Epithelial cell of esophagus (primary cell): ENCODE measurements at regions not wholly inside any gene's neighbourhood (a gene's known extent, or its start where the extent isn't known, plus 50 kb on each side); places are given as distances from the start of the nearest gene placed in this dataset.

ENCODE experiments used
- DNase-seq: peaks from one replicate; pipeline ENCODE4 v3.0.0; 2010; ENCODE audit warnings: low read depth
- H3K4me3 ChIP-seq: 2 replicates; pipeline ENCODE4 v1.5.1; 2011; ENCODE audit warnings: mild to moderate bottlenecking, low read length, control low read depth
- CTCF ChIP-seq: IDR thresholded peaks from 2 replicates; pipeline ENCODE4 v1.5.1; 2011; ENCODE audit warnings: low read depth, mild to moderate bottlenecking, low read length, control low read depth, inconsistent platforms; ENCODE audit not compliant: insufficient read depth; ENCODE audit errors: missing control alignments

- TF ChIP-seq CTCF = no peak
- DNase-seq = peak; percentile 27
These were observed 93.8 kb upstream of the IGF1R start for GRCh38 chr15:98554272-98555172.

GRCh38 chr15:98555173-98555515 lies 93.2 kb upstream of the IGF1R start:
- no peak for TF ChIP-seq CTCF
- no peak overlapping the region for H3K4me3 ChIP-seq
- DNase-seq = no peak

More at GRCh38 chr15:98554272-98555172, 93.8 kb upstream of the IGF1R start:
- no peak overlapping the region for H3K4me3 ChIP-seq

GRCh38 chr15:98556321-98556720 lies 92.0 kb upstream of the IGF1R start:
- TF ChIP-seq CTCF = no peak
- no peak overlapping the region for H3K4me3 ChIP-seq
- DNase-seq = no peak

- no peak overlapping the region for H3K4me3 ChIP-seq
- no peak for TF ChIP-seq CTCF
- peak; percentile 99 for DNase-seq
These were observed 88.0 kb upstream of the IGF1R start for GRCh38 chr15:98560338-98560737.

GRCh38 chr15:98561169-98561941 lies 87.0 kb upstream of the IGF1R start:
- no peak for TF ChIP-seq CTCF
- no peak for DNase-seq
- no peak overlapping the region for H3K4me3 ChIP-seq

- H3K4me3 ChIP-seq = no peak overlapping the region
- peak; percentile 99 for DNase-seq
- no peak for TF ChIP-seq CTCF
These were observed 85.9 kb upstream of the IGF1R start for GRCh38 chr15:98562331-98562937.
